DMS153 (cell line): ENCODE measurements at regions not wholly inside any gene's neighbourhood (a gene's known extent, or its start where the extent isn't known, plus 50 kb on each side); places are given as distances from the start of the nearest gene placed in this dataset.
"Not testable (repeated sequence)": the region's sequence is repeated elsewhere in the genome, so short reads cannot be mapped to it uniquely, and the experiment has no call there.

Experiments used
- DNase-seq: peaks from one replicate; lab custom pipeline; 2025; lab: John Stamatoyannopoulos, UW

DNA sequence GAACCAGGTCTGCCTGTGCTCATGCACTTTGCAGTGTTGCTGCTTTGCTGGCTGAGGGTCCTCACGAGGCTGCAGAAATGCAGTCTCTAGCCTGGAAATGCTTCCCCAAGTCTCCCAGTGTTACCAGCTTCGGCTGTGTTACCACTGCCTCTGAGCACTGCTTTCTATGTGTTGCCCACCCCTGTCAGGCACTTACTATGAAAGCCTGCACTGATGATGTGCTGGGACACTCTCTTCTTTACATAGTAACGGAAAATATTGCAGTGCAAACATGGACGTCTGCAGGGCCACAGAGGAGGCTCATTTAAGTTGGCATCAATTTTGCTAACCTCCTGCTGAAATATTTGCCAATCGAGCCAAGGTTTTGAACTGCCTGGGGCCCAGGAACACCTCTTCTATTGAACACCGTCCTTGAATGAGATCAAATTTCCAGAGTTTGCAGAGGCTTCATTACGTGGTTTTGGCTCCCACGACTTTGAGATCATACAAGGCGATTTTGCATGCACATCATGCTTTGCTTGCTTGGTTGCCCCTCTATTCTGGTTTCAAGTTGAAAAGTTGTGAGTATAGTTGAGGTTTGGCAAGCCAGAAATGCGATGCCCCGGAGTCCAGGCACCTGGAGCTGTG is 404.7 kb upstream of the PODXL start:
- no peak for DNase-seq

- DNase-seq, result no peak
Observed at GRCh38 chr7:131959106-131959812, 402.8 kb upstream of the PODXL start.

DNA sequence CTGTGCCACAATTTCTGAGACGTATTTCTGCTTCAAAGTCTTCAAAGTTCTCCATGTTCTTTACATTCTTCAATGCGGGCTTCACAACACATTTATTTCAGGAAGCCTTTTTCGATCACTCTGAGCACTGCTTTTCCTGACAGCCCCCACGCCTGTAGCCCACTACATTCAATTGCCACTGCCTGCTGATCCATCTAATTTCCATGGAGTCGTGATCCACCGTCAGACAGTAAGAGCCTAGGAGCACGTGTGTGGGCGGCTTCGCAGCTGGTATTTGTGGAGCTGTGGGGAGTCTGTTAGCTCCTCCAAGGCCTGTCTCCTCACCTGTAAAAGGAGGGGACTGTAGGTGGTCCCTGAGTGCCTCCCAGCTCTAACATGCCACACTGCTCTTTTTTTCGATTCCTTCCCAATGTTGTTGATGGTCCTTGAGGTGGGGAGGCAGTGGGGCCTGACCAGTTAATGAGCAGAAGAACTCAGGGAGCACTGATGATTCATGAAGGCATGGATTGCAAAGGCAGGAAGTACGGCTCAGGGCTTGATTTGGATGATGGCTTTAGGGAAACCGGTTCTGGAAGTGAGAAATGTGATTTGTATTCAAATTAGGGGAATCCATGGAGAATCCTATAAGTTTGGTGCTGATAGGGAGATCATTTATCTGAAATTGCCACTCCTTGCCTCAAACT is 401.1 kb upstream of the PODXL start:
- no peak for DNase-seq

- DNase-seq, result no peak
Observed at GRCh38 chr7:131956864-131957263, 400.4 kb upstream of the PODXL start.

GRCh38 chr7:131955679-131956078 is 399.3 kb upstream of the PODXL start:
- DNase-seq, result no peak

DNA sequence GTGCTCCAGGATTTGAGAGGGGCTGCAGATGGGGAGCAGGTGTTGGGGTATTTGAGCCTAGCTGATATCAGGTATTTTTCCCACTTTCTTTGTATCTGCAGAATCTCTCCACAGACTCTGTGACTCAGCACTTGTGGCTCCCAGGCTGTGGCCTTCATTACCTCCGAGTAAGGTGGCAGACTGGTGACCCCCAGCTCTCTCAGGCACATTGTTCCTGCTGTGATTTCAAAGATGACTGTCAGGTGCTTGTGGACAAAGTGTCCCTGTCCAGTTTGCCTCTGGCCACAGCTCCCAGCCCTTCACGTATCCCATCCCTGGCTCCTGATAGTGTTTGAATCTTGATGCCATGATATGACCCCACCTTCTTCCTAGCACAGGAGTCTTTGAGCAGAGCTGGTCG is 396.8 kb upstream of the PODXL start:
- DNase-seq, result no peak

GRCh38 chr7:131952365-131952764 is 395.9 kb upstream of the PODXL start:
- DNase-seq, result no peak

DNA sequence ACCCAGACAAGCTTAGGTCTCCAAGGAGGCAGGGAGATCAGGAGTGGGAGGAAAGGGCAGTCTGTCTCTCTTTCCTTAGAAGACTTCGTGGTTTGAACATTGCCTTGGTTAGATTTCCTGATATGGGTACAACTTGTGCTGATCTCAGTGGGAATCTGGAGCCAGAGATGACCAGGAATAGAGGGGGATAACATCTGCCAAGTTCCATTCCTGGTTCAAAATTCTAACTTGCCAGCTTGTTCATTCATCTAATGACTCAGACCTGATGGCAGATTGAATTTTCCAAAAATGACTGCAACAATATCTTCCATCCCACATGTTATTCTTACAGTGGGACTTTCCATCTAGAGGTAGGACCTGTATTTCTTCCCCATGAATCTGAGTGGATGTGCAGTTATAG is 394.3 kb upstream of the PODXL start:
- DNase-seq, result no peak

GRCh38 chr7:131949659-131950058 is 393.2 kb upstream of the PODXL start:
- DNase-seq, result no peak

- no peak for DNase-seq
Observed at GRCh38 chr7:131948434-131949053, 392.1 kb upstream of the PODXL start.

DNA sequence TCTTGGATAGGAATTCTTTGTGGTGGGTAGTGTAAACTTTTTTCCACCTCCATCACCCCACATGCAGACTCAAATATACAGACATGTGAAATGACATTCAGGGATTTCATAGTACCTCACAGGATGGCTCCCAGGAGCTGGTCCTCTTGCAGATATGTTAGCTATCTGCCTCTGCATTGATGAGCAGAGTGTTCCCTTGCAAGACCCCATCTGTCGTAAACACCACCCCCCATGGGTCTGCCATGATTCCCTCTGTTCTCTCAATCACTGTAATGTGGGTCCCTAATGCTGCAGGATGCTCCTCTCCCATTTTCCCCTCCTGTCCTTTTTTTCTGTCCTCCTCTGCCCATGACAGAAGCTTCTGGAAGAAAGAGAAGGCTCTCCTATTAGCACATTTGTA is 391.2 kb upstream of the PODXL start:
- DNase-seq, result no peak

- DNase-seq, result no peak
Observed at GRCh38 chr7:131945957-131946544, 389.6 kb upstream of the PODXL start.

DNA sequence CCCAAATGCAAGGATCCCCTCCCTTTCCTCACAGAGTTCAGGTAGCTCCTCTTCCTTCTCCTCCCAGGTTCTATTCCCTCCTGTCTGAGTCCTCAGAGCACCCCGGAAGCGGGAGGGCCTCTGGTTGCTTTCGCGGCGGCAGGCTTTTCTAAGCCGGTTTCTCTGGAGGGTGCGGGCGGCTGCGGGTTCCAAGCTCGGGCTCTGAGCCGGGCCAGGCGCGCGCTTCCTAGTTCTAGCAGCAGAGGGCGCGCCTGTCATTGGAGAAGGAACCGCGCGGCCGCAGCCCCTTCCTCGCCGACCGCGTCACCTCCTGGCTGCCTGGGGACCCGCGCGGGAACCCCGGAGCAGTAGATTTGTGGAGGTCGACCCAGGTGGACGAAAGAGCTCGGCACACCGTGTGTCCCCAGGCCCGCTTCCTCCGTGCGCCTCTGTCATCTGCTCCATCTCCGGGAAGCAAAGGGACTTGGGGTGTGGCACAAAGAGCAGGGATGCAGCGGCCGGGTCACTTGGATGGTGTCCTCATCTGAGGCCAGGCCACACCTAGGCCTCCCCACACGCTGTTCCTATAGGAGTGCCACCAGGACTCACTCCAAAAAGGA is 389.0 kb upstream of the PODXL start:
- no peak for DNase-seq

GRCh38 chr7:131944556-131945069 is 388.2 kb upstream of the PODXL start:
- DNase-seq, result no peak

GRCh38 chr7:131943646-131944045 is 387.2 kb upstream of the PODXL start:
- DNase-seq, result no peak

DNA sequence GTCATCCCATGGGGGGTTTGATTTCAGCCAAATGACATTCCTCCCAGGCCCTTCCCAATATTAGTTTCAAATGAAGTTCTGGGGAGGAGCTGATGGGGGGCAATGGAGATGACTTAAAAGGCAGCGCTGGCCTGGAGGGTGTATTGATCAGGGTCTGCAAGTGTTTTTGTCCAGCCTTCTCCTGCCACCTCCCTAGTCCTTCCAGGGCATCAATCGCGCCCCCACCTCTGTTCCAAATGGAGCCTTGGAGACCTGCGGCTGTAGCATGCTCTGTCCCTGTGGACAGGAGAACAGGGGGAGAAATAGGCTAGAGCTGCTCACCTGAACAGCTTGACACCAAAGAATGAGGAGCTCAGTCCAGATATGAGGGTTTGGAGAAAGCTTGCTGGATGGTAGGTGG is 386.8 kb upstream of the PODXL start:
- no peak for DNase-seq

GRCh38 chr7:131942287-131943150 is 386.1 kb upstream of the PODXL start:
- DNase-seq, result no peak

DNA sequence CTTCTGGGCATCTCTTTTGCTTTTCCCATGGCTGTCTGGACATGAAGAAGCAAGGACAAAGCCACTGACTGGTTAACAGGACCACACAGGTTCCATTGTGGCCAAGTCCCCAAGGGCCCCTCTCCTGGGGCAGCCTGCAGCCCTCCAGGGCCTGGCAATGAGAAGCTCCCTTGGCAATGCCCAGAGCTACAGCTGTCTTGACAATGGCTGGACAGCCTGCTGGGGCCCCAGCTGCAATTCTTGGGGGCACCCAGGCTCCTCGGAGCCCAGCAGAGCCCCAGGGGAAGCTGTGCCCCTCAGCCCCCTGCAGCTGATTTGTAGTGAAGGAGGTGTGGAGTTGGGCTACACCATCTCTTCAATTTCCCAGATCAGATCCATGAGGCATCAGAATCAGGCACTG is 384.9 kb upstream of the PODXL start:
- DNase-seq, result no peak

GRCh38 chr7:131940621-131941165 is 384.3 kb upstream of the PODXL start:
- no peak for DNase-seq

DNA sequence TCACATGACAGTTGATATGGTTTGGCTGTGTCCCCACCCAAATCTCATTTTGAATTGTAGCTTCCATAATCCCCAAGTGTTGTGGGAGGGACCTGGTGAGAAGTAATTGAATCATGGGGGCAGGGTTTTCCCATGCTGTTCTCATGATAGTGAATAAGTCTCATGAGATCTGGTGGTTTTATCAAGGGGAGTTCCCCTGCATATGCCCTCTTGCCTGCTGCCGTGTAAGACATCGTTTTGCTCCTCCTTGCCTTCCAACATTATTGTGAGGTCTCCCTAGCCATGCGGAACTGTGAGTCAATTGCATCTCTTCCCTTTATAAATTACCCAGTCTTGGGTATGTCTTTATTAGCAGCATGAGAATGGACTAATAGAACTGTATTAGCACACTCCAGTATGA is 382.4 kb upstream of the PODXL start:
- not testable (repeated sequence) for DNase-seq

GRCh38 chr7:131937868-131938267 is 381.4 kb upstream of the PODXL start:
- no peak for DNase-seq
